ENCODE measurements at regions not wholly inside any gene's neighbourhood (a gene's known extent, or its start where the extent isn't known, plus 50 kb on each side); places are given as distances from the start of the nearest gene placed in this dataset.

- WGBS, 2 experiments (ENCODE audit: extremely low coverage in 1 of 2, insufficient coverage in 1 of 2, insufficient read length in 1 of 2, insufficient replicate concordance in 2 of 2, low coverage in 1 of 2, low lambda C conversion rate in 2 of 2, missing lambda C conversion rate in 1 of 2): 92% methylated on average over 1 of the region's 1 CpG; no CpG with 5 or more reads in 1 of the 2 experiments
These were observed 268.6 kb downstream of the SLC6A15 start for GRCh38 chr12:84643993-84644392.

More at GRCh38 chr12:84643993-84644392, 268.6 kb downstream of the SLC6A15 start:
- Histone ChIP-seq H3K23me2 (ENCODE audit: low read depth, low read length) (no peaks in the 10 kb centered on the region), H2AFZ (ENCODE audit: low read length) (no peak overlapping the region), H2BK120ac (replicated peaks; ENCODE audit: low read depth, low read length) (no peak overlapping the region), H2AK5ac (ENCODE audit: low read depth, low read length) (no peak overlapping the region), H3K56ac (replicated peaks; ENCODE audit: insufficient read length, low read depth, low read length) (no peak overlapping the region), H3K9ac (replicated peaks in 1 of 4; ENCODE audit: extremely low read depth in 1 of 4, low read depth in 3 of 4, low read length in 3 of 4) (no peak overlapping the region), H3K79me1 (ENCODE audit: low read depth, low read length) (no peaks in the 10 kb centered on the region), H3K18ac (ENCODE audit: extremely low read depth, low read length) (no peak overlapping the region), H2BK20ac (ENCODE audit: low read length) (no peak overlapping the region), H2BK5ac (ENCODE audit: low read depth, low read length) (no peak overlapping the region), H3K4me3 (ENCODE audit: extremely low read depth in 1 of 4, insufficient read depth in 2 of 4, low read depth in 3 of 4, low read length in 4 of 4) (no peak overlapping the region), H3K4me1 (replicated peaks in 1 of 4; ENCODE audit: control insufficient read depth in 3 of 4, insufficient read depth in 4 of 4, low read length in 3 of 4) (no peaks in the 10 kb centered on the region), H4K5ac (ENCODE audit: insufficient read length, low read depth, low read length) (no peak overlapping the region), H3K23ac (ENCODE audit: insufficient read length) (no peak overlapping the region), H3K9me3 (ENCODE audit: insufficient read depth in 2 of 2, low read depth in 1 of 2, low read length in 1 of 2) (no peaks in the 10 kb centered on the region), H3K79me2 (ENCODE audit: control insufficient read depth in 1 of 2, insufficient read depth in 2 of 2, low read length in 2 of 2) (no peaks in the 10 kb centered on the region), H3K27ac (ENCODE audit: low read depth, low read length) (no peak overlapping the region), H4K20me1 (replicated peaks in 1 of 2; ENCODE audit: control insufficient read depth in 1 of 2, insufficient read depth in 2 of 2, low read length in 2 of 2) (no peaks in the 10 kb centered on the region), H2BK12ac (ENCODE audit: low read depth, low read length) (no peak overlapping the region), H4K8ac (ENCODE audit: extremely low read depth, insufficient read depth, low read length) (no peak overlapping the region), H4K91ac (replicated peaks; ENCODE audit: insufficient read length, low read length) (no peak overlapping the region), H3K36me3 (ENCODE audit: control insufficient read depth in 2 of 4, insufficient read depth in 4 of 4, low read length in 3 of 4) (no peaks in the 10 kb centered on the region), H3K4me2 (ENCODE audit: insufficient read depth in 1 of 2, low read depth in 2 of 2, low read length in 2 of 2) (no peak overlapping the region), H3K14ac (ENCODE audit: insufficient read length) (no peak overlapping the region), H2BK15ac (ENCODE audit: low read length) (no peak overlapping the region), H3K4ac (replicated peaks; ENCODE audit: insufficient read length, low read depth, low read length) (no peak overlapping the region), H3K27me3 (replicated peaks in 1 of 4; ENCODE audit: control insufficient read depth in 3 of 4, extremely low read depth in 1 of 4, insufficient read depth in 3 of 4, low read length in 3 of 4) (no peaks in the 10 kb centered on the region)
- TF ChIP-seq ZNF274 (IDR thresholded peaks at IDR 0.05; ENCODE audit: borderline replicate concordance, extremely low read depth, low read length) (no peak), MAX (IDR thresholded peaks at IDR 0.05) (no peak), PHF8 (conservative IDR thresholded peaks at IDR 0.05; ENCODE audit: low read depth, low read length) (no peak), NANOG (IDR thresholded peaks at IDR 0.05; ENCODE audit: insufficient read depth, low read depth, low read length, poor library complexity, severe bottlenecking) (no peak), POU5F1 (IDR thresholded peaks at IDR 0.05; ENCODE audit: low read depth, low read length) (no peak)
- ChIA-PET POLR2A (ENCODE audit: partially characterized antibody) (interaction anchor here (0.6 kb wide), 1 partner anchor 10 kb away, joined by 3 read pairs; no protein-coding TSS in a partner anchor), CTCF (ENCODE audit: partially characterized antibody) (no interaction called here)
- no peak for FAIRE-seq
- no peak for DNase-seq (ENCODE audit: low read depth in 1 of 2, low spot score in 2 of 2)

All from H1 (cell line).